ENCODE measurements at regions not wholly inside any gene's neighbourhood (a gene's known extent, or its start where the extent isn't known, plus 50 kb on each side); places are given as distances from the start of the nearest gene placed in this dataset.

GRCh38 chr6:134724771-134725340, 225.0 kb downstream of the ALDH8A1 start:
- DNase-seq (ENCODE audit: low spot score), result no peak
- intact Hi-C loops (cut with DNase I), result no loop called here

GRCh38 chr6:134723081-134723871, 226.6 kb downstream of the ALDH8A1 start:
- intact Hi-C loops (cut with DNase I), result no loop called here
- DNase-seq (ENCODE audit: low spot score), result no peak

GRCh38 chr6:134722200-134722870, 227.6 kb downstream of the ALDH8A1 start:
- intact Hi-C loops (cut with DNase I), result no loop called here
- DNase-seq (ENCODE audit: low spot score), result no peak

GRCh38 chr6:134721060-134721405, 228.9 kb downstream of the ALDH8A1 start:
- intact Hi-C loops (cut with DNase I), result no loop called here
- DNase-seq (ENCODE audit: low spot score), result no peak

- no peak for DNase-seq (ENCODE audit: low spot score)
- intact Hi-C loops (cut with DNase I), result no loop called here
Observed at GRCh38 chr6:134720353-134721059, 229.4 kb downstream of the ALDH8A1 start.

- DNase-seq (ENCODE audit: low spot score), result no peak
- intact Hi-C loops (cut with DNase I), result no loop called here
Observed at GRCh38 chr6:134719911-134720310, 230.0 kb downstream of the ALDH8A1 start.

GRCh38 chr6:134719286-134719685, 230.6 kb downstream of the ALDH8A1 start:
- intact Hi-C loops (cut with DNase I), result no loop called here

GRCh38 chr6:134714679-134715078, 235.2 kb downstream of the ALDH8A1 start:
- DNase-seq (ENCODE audit: low spot score), result no peak
- intact Hi-C loops (cut with DNase I), result no loop called here

More at GRCh38 chr6:134719286-134719685, 230.6 kb downstream of the ALDH8A1 start:
- DNase-seq (ENCODE audit: low spot score), result no peak

GRCh38 chr6:134714113-134714512, 235.8 kb downstream of the ALDH8A1 start:
- no peak for DNase-seq (ENCODE audit: low spot score)
- intact Hi-C loops (cut with DNase I), result no loop called here

- intact Hi-C loops (cut with DNase I), result no loop called here
Observed at GRCh38 chr6:134712311-134712710, 237.6 kb downstream of the ALDH8A1 start.

GRCh38 chr6:134708079-134708478, 241.8 kb downstream of the ALDH8A1 start:
- intact Hi-C loops (cut with DNase I), result no loop called here
- DNase-seq (ENCODE audit: low spot score), result no peak

More at GRCh38 chr6:134712311-134712710, 237.6 kb downstream of the ALDH8A1 start:
- no peak for DNase-seq (ENCODE audit: low spot score)

- intact Hi-C loops (cut with DNase I), result no loop called here
- DNase-seq (ENCODE audit: low spot score), result no peak
Observed at GRCh38 chr6:134707342-134708031, 242.4 kb downstream of the ALDH8A1 start.

- no peak for DNase-seq (ENCODE audit: low spot score)
- intact Hi-C loops (cut with DNase I), result no loop called here
Observed at GRCh38 chr6:134706806-134707205, 243.1 kb downstream of the ALDH8A1 start.

GRCh38 chr6:134706153-134706552, 243.7 kb downstream of the ALDH8A1 start:
- intact Hi-C loops (cut with DNase I), result no loop called here

GRCh38 chr6:134703206-134703605, 246.7 kb downstream of the ALDH8A1 start:
- no peak for DNase-seq (ENCODE audit: low spot score)
- intact Hi-C loops (cut with DNase I), result no loop called here

More at GRCh38 chr6:134706153-134706552, 243.7 kb downstream of the ALDH8A1 start:
- no peak for DNase-seq (ENCODE audit: low spot score)

GRCh38 chr6:134702279-134702678, 247.6 kb downstream of the ALDH8A1 start:
- intact Hi-C loops (cut with DNase I), result no loop called here
- no peak for DNase-seq (ENCODE audit: low spot score)

GRCh38 chr6:134701301-134701700, 248.6 kb downstream of the ALDH8A1 start:
- intact Hi-C loops (cut with DNase I), result no loop called here
- no peak for DNase-seq (ENCODE audit: low spot score)

GRCh38 chr6:134698228-134698627, 251.7 kb downstream of the ALDH8A1 start:
- intact Hi-C loops (cut with DNase I), result no loop called here
- DNase-seq (ENCODE audit: low spot score), result no peak

GRCh38 chr6:134692008-134692407, 257.9 kb downstream of the ALDH8A1 start:
- no peak for DNase-seq (ENCODE audit: low spot score)
- intact Hi-C loops (cut with DNase I), result no loop called here
